Subcutaneous abdominal adipose tissue (tissue), 5 donors: ENCODE measurements at regions not wholly inside any gene's neighbourhood (a gene's known extent, or its start where the extent isn't known, plus 50 kb on each side); places are given as distances from the start of the nearest gene placed in this dataset.
"Not testable (repeated sequence)": the region's sequence is repeated elsewhere in the genome, so short reads cannot be mapped to it uniquely, and the experiment has no call there.

Experiments used
- H3K27ac ChIP-seq: one replicate; pipeline ENCODE4 v1.7.0; 2013; ENCODE audit warnings: low read depth, mild to moderate bottlenecking, inconsistent platforms, low read length, moderate library complexity
- H3K27me3 ChIP-seq, 5 donors: one replicate each; pipeline ENCODE4 v1.7.0; 2013; ENCODE audit warnings: low read length in 5 of 5, inconsistent platforms in 1 of 5; ENCODE audit not compliant: control insufficient read depth in 5 of 5, insufficient read depth in 4 of 5
- H3K36me3 ChIP-seq, 5 donors: one replicate each; pipeline ENCODE4 v1.7.0; 2013; ENCODE audit warnings: low read length in 5 of 5; ENCODE audit not compliant: control insufficient read depth in 5 of 5, insufficient read depth in 5 of 5
- H3K4me1 ChIP-seq, 5 donors: one replicate each; pipeline ENCODE4 v1.7.0; 2013; ENCODE audit warnings: low read length in 5 of 5, mild to moderate bottlenecking in 3 of 5, moderate library complexity in 1 of 5; ENCODE audit not compliant: control insufficient read depth in 5 of 5, insufficient read depth in 5 of 5
- H3K4me3 ChIP-seq, 5 donors: one replicate each; pipeline ENCODE4 v1.7.0; 2013; ENCODE audit warnings: low read length in 5 of 5, low read depth in 1 of 5
- H3K9ac ChIP-seq, 5 donors: one replicate each; pipeline ENCODE4 v1.7.0; 2013; ENCODE audit warnings: low read length in 5 of 5, mild to moderate bottlenecking in 4 of 5, moderate library complexity in 3 of 5
- H3K9me3 ChIP-seq, 5 donors: one replicate each; pipeline ENCODE4 v1.7.0; 2013; ENCODE audit warnings: low read length in 5 of 5; ENCODE audit not compliant: control insufficient read depth in 5 of 5
- donor health status: healthy.
- donor health status: healthy.
- donor health status: healthy.
- donor health status: healthy.
- donor health status: healthy.

- H3K27ac ChIP-seq, H3K36me3 ChIP-seq, H3K27me3 ChIP-seq, H3K9ac ChIP-seq, H3K9me3 ChIP-seq, H3K4me3 ChIP-seq: not testable (repeated sequence)
- H3K4me1 ChIP-seq: peaks cover 0 to 15% (median 0%) of the 10 kb centered on the region in 5 donors
These were observed 82.6 kb upstream of the RUBCNL start for GRCh38 chr13:46469699-46470098.

DNA sequence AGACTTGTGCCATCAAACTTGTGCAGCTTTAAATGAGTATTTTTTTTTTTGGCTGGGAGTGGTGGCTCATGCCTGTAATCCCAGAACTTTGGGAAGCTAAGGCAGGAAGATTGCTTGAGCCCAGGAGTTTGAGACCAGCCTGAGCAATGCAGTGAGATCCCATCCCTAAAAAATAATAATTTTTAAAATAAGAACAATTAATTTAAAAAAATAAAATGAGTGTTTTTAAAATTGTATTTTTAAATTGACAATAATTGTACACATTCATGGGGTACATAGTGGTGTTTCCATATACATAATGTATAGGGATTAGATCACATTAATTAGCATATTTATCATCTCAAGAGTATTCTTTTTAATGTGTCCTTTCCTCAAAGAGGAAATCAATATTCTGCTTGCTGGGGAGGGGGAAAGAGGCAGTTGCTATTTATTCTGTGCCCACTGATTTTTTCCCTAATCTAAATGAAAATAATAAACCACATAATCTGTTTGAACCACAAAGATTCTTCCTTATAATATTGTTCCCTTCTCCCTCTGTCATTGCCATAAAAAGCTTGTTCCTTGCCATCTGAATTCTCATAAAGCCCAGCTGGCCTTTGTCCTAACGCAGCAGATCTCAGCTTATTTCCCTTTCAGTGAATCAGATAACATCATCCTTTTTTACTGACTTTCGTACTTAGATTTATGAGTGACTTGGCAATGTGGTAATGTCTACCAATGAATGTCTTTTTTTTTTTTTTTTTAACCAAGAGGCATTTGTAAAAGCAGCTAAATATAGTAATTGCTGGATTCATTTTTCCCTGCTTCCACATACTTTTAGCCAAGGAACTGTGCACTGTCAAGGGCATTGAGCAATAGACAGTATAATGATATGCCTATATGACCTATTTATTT lies 81.8 kb upstream of the RUBCNL start:
- Histone ChIP-seq H3K27ac (no peak overlapping the region), H3K36me3 (no peaks in the 10 kb centered on the region), H3K9me3 (no peaks in the 10 kb centered on the region), H3K4me1 (peaks cover 0 to 15% (median 0%) of the 10 kb centered on the region in 5 donors), H3K4me3 (no peak overlapping the region), H3K27me3 (no peaks in the 10 kb centered on the region), H3K9ac (no peak overlapping the region)

DNA sequence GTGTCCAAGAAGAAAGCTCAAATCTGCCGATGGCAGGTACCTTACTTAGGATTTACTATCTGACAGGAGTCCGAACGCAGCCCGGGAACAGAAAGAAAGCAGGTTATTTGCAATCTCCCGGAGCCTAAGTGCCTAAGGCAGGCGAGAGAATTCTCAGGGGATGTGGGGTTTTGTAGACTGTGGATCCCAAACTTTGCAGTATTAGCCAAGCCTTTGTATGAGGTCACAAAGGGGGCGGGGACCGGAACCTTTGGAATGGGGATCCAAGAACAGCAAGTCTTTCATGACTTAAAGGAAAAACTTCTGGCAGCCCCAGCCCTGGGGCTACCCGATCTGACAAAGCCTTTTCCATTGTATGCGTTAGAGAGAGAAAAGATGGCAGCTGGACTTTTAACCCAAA lies 80.6 kb upstream of the RUBCNL start:
- H3K4me3 ChIP-seq, H3K36me3 ChIP-seq, H3K9me3 ChIP-seq, H3K27me3 ChIP-seq, H3K9ac ChIP-seq, H3K27ac ChIP-seq: not testable (repeated sequence)
- H3K4me1 ChIP-seq: peaks cover 0 to 15% (median 0%) of the 10 kb centered on the region in 5 donors

- peaks cover 0 to 15% (median 0%) of the 10 kb centered on the region in 5 donors for H3K4me1 ChIP-seq
- not testable (repeated sequence) for H3K27ac ChIP-seq, H3K9me3 ChIP-seq, H3K9ac ChIP-seq, H3K4me3 ChIP-seq, H3K36me3 ChIP-seq, H3K27me3 ChIP-seq
These were observed 79.0 kb upstream of the RUBCNL start for GRCh38 chr13:46466074-46466473.

DNA sequence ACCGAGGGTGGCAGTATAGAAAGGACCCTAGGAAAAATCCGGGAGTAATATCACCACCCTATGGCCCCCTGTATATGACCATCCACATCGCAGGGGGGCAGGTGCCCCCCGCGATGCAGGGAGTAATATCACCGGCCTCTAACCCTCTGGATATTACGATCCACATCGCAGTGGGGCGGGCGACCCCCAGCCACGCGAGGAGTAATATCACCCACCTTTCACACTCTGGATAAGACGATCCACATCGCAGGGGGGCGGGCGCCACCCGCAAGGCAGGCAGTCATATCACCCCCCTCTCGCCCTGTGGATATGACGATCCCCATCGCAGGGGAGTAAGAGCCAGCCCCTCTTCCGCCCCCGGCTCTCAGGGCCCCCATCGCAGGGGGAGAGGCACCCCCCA lies 76.7 kb upstream of the RUBCNL start:
- Histone ChIP-seq H3K27ac (no peak overlapping the region), H3K36me3 (no peaks in the 10 kb centered on the region), H3K4me1 (peaks cover 0 to 10% (median 0%) of the 10 kb centered on the region in 5 donors), H3K9me3 (no peaks in the 10 kb centered on the region), H3K4me3 (no peak overlapping the region), H3K27me3 (no peaks in the 10 kb centered on the region), H3K9ac (no peak overlapping the region)

GRCh38 chr13:46460223-46460622 lies 73.2 kb upstream of the RUBCNL start:
- not testable (repeated sequence) for H3K4me3 ChIP-seq, H3K27ac ChIP-seq, H3K36me3 ChIP-seq, H3K4me1 ChIP-seq, H3K9me3 ChIP-seq, H3K27me3 ChIP-seq, H3K9ac ChIP-seq

- H3K27me3 ChIP-seq, H3K4me3 ChIP-seq, H3K27ac ChIP-seq, H3K9me3 ChIP-seq, H3K9ac ChIP-seq, H3K4me1 ChIP-seq, H3K36me3 ChIP-seq: not testable (repeated sequence)
These were observed 70.2 kb upstream of the RUBCNL start for GRCh38 chr13:46457255-46457654.

DNA sequence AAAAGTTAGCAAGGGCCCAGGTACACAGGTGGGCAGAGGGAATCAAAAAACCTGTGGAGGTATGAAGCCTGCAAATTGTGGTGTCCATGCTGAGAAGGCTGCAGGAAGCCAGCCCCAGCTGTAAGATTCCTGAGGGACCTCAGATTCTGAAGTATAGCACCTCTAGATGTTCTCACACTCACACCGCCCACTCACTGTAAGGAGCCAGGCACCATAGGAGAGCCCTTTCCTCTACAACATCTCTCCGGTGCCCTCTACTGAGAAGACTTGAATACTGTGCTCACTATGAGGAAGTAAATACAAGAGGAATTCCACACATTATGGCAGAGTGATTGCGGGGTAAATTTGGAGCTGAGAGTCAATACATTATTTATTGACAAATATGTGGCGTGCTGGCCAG lies 68.9 kb upstream of the RUBCNL start:
- H3K9me3 ChIP-seq, H3K4me1 ChIP-seq, H3K9ac ChIP-seq, H3K4me3 ChIP-seq, H3K36me3 ChIP-seq, H3K27ac ChIP-seq, H3K27me3 ChIP-seq: not testable (repeated sequence)

GRCh38 chr13:46451145-46451544 lies 64.1 kb upstream of the RUBCNL start:
- H3K27ac ChIP-seq, H3K4me1 ChIP-seq, H3K9me3 ChIP-seq, H3K9ac ChIP-seq, H3K36me3 ChIP-seq, H3K4me3 ChIP-seq, H3K27me3 ChIP-seq: not testable (repeated sequence)

GRCh38 chr13:46449949-46450348 lies 62.9 kb upstream of the RUBCNL start:
- H3K4me3 ChIP-seq, H3K4me1 ChIP-seq, H3K9ac ChIP-seq, H3K9me3 ChIP-seq, H3K36me3 ChIP-seq, H3K27me3 ChIP-seq, H3K27ac ChIP-seq: not testable (repeated sequence)
